ENCODE measurements at regions not wholly inside any gene's neighbourhood (a gene's known extent, or its start where the extent isn't known, plus 50 kb on each side); places are given as distances from the start of the nearest gene placed in this dataset.

DNA sequence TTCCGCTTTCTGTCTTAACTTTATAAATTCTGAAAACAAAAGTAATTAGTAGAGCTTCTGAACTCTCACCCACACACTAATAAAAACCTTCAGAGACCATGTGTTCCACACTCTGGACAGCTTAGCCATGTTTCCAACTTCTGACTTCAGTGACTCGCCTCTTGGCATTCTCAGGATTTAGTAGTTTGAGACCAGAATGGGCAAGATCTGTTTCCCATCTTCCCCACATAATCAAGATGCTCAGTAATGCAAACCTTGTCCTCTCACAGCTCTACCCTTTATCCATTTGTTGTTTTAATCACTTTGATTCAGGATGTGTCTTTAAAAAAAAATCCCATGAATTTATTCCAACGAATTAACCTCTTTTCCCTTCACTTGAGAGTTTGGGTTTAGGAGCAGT is 166.6 kb upstream of the SLC24A5 start:
- TF ChIP-seq, protein P1, sequence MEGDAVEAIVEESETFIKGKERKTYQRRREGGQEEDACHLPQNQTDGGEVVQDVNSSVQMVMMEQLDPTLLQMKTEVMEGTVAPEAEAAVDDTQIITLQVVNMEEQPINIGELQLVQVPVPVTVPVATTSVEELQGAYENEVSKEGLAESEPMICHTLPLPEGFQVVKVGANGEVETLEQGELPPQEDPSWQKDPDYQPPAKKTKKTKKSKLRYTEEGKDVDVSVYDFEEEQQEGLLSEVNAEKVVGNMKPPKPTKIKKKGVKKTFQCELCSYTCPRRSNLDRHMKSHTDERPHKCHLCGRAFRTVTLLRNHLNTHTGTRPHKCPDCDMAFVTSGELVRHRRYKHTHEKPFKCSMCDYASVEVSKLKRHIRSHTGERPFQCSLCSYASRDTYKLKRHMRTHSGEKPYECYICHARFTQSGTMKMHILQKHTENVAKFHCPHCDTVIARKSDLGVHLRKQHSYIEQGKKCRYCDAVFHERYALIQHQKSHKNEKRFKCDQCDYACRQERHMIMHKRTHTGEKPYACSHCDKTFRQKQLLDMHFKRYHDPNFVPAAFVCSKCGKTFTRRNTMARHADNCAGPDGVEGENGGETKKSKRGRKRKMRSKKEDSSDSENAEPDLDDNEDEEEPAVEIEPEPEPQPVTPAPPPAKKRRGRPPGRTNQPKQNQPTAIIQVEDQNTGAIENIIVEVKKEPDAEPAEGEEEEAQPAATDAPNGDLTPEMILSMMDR (IDR thresholded peaks at IDR 0.05; ENCODE audit: low read length, missing control alignments) = no peak
- DNase-seq (ENCODE audit: low read depth) = no peak
- no peak overlapping the region for H3K4me3 ChIP-seq (replicated peaks; ENCODE audit: low read depth, low read length)

DNA sequence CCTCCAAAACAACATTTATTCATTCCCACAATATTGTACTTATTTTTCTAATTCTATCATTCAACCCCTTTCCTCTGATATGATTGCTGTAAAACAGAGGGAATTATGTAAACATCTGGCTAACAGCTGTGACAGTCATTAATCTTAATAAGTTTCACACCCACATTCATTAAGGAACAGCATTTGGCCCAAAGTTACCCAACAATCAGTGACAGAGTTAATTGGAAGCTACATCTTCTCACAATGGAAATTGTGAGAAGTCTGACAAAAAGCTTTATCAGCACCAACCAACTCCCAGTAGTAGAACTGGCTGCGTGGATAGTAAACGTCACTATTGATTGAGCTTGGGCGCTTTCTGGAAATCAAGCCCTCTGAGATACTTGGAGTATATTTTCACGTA is 165.8 kb upstream of the SLC24A5 start:
- no peak overlapping the region for H3K4me3 ChIP-seq (replicated peaks; ENCODE audit: low read depth, low read length)
- DNase-seq (ENCODE audit: low read depth) = no peak
- TF ChIP-seq, protein P1 (IDR thresholded peaks at IDR 0.05; ENCODE audit: low read length, missing control alignments) = no peak

DNA sequence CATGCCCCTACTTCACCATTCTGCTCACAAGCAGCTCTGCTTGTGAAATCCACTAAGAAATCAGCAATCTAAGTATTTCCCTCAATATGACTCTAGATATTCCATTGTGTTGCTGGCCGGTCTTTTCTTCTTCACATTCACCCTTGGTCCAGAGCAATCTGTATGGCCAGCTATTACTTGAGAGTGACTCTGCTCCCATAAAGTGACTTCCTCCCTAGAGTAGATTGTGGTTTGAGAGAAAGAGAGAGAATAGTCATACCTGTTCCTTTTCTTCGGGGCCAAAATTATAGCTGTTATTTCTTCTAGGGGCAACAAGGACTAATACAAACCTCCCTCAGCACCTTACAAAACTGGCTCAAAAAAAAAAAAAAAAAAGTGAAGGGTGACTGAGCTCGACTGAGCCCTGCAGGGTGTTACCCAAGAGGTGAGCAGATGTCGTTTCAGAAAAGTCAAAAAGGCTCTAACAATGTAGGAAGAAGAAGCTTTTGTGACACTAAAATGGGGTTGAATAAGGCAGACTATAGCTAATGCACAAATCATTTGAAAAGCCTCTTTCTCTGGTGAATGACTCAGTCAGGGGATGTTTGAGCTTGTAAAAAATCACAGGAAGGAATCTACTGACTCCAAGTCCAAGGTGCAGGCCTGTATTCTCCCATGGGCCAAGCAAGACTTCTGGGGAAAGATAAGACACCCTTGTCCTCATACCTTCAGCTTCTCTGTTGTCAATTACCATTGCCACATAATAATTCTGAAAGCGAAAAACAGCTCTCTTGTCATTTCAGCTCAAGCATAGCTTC is 161.0 kb upstream of the SLC24A5 start:
- DNase-seq (ENCODE audit: low read depth) = no peak
- H3K4me3 ChIP-seq (replicated peaks; ENCODE audit: low read depth, low read length) = no peak overlapping the region
- TF ChIP-seq, protein P1 (IDR thresholded peaks at IDR 0.05; ENCODE audit: low read length, missing control alignments) = no peak

DNA sequence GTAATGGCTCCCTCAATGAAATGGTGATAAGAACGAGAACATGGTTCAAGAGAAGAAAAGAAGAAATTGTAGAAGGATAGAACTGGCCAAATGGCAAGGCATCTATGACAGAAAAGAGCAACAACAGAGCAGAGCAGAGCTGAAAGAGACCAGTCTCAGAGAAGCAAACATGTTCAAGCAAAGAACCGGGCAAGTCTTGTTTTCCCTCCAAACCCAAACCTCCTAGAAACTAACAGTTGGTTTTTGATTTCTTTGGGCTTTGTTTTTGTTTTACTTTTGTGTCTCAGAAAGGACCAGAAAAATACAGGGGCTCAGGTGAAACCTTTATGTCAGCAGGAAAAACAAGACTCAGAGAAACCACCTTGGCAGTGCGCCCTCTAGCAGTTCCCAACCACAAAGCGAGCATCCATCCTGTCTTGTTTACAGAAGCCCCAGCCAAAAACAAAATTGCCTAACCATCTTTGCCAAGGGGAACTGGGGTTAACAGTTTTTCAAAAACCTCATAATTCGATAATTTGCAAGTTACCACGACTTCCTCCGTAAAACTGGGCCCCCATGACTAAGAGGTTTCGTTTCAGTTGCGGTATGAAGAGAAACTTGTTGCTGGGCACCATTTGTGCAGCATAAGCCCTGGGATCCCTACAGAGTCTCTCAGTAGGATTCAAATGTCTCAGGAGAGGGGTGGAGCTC is 159.2 kb upstream of the SLC24A5 start:
- TF ChIP-seq, protein P1 (IDR thresholded peaks at IDR 0.05; ENCODE audit: low read length, missing control alignments) = no peak
- no peak overlapping the region for H3K4me3 ChIP-seq (replicated peaks; ENCODE audit: low read depth, low read length)
- DNase-seq (ENCODE audit: low read depth) = no peak

DNA sequence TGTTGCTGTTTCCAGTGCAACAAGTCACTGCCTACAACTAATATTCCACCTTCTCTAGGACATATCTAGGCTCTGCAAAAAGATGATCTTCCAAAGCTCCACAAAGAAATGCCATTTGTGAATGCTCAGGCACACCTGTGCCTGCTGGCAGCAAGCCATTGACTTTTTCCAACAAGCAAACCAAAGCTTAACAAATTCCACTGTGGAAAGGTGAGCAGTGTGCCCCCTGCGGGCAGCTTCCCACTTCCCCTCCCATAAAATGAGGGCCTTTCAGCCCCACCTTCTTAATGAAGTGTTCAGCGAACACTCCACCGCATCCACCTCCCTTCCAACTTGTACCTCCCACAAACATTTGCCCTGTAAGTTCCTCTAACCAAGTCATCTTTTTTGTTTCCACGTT is 157.5 kb upstream of the SLC24A5 start:
- DNase-seq (ENCODE audit: low read depth) = no peak
- no peak overlapping the region for H3K4me3 ChIP-seq (replicated peaks; ENCODE audit: low read depth, low read length)
- TF ChIP-seq, protein P1 (IDR thresholded peaks at IDR 0.05; ENCODE audit: low read length, missing control alignments) = no peak

DNA sequence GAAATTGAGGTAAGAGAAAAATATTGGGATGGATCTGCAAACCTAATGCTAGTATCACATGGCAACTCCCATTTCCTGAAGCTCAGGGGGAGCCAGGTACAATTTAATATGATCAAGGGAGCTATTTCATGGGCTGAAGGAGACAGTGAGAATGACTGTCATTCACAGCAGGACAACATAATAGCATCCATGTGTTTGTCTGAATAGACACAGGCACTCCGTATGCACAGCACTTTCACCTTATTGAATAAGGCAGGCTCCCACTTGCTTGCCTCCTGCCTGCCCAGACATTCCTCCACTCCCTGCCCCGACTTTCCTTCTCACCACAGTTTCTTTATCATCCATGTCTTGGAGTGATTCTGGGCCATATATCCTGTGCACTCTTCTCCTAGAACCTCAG is 156.6 kb upstream of the SLC24A5 start:
- TF ChIP-seq, protein P1 (IDR thresholded peaks at IDR 0.05; ENCODE audit: low read length, missing control alignments) = no peak
- no peak overlapping the region for H3K4me3 ChIP-seq (replicated peaks; ENCODE audit: low read depth, low read length)
- DNase-seq (ENCODE audit: low read depth) = no peak
